Stimulated activated CD4-positive, alpha-beta T cell treated with anti-CD3 and anti-CD28 coated beads, Interleukin-2, amount 100 ng/mL, for 4 hours (primary cell): ENCODE measurements at regions not wholly inside any gene's neighbourhood (a gene's known extent, or its start where the extent isn't known, plus 50 kb on each side); places are given as distances from the start of the nearest gene placed in this dataset.
"Not testable (repeated sequence)": the region's sequence is repeated elsewhere in the genome, so short reads cannot be mapped to it uniquely, and the experiment has no call there.

ENCODE experiments used
- DNase-seq: peaks from one replicate; pipeline ENCODE4 v3.0.0-alpha.2; 2020; ENCODE audit warnings: low read depth

GRCh38 chr3:110327870-110328269, 743.7 kb upstream of the NECTIN3 start:
- DNase-seq = no peak

GRCh38 chr3:110331562-110331961, 740.1 kb upstream of the NECTIN3 start:
- DNase-seq = not testable (repeated sequence)

DNA sequence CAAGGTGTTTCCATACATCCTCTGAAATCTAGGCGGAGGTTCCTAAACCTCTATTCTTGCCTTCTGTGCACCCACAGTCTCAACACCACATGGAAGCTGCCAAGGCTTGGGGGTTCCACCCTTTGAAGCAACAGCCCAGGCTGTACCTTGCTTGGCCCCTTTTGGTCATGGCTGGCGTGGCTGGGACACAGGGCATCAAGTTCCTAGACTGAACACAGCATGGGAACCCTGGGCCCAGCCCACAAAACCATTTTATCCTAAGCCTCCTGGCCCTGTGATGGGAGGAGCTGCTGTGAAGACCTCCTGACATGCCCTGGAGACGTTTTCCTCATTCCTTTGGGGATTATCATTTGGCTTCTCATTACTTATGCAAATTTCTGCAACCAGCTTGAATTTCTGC, 739.0 kb upstream of the NECTIN3 start:
- DNase-seq = no peak

GRCh38 chr3:110341047-110341446, 730.6 kb upstream of the NECTIN3 start:
- no peak for DNase-seq

DNA sequence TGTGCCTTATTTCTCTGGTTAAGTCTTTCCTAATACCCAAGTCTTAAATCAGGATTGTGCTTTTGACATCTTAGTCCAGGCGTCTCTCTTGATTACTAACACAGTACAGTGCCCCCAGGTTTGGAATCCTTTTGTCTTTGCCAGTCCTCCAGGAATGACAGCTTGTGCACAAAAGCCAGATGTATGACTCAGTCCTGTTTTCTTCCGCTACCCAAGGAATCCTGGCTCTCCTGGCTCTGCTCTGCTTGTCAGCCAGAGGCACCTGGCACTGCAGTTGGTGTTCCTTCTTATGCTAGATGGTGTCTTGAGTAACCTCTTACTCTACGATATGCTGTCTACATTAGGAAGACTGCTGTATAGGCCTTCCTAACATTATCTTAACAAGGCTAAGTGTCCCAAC, 728.2 kb upstream of the NECTIN3 start:
- DNase-seq = no peak

DNA sequence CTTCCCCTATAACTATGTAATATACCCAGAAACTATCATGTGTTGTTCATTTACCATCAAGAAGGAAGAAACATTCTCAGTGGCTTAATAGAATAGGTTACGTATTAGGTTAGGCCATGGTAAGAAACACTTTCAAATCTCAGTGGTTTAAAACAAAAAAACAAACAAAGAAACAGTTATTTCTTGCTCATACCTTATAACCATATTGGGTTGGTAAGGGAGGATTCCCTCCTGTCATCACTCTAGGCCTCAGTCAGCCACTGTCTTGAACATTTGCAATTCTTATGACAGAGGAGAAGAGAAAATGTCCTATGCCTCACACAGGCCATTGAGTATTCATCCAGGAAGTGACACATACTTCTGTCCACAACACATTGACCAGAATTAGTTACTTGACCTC, 727.7 kb upstream of the NECTIN3 start:
- DNase-seq = no peak

DNA sequence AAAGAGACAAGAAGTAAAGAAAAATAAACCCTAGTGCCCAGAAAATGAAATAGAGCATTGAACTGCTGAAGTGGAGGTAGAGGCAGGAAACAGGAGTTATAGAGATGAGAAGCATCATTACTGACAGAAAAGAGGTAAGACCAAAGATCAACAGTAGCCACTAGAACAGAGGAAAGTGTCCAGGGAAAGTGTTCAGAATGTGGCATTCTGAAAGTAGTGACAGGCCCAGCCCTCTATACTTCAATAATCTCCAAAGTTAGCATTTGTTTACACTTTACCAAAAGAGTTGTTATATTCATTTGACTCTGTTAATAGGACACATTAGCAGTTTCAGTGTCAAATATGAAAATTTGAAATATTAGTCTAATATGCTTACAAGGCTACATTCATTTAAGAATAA, 727.1 kb upstream of the NECTIN3 start:
- DNase-seq = no peak

DNA sequence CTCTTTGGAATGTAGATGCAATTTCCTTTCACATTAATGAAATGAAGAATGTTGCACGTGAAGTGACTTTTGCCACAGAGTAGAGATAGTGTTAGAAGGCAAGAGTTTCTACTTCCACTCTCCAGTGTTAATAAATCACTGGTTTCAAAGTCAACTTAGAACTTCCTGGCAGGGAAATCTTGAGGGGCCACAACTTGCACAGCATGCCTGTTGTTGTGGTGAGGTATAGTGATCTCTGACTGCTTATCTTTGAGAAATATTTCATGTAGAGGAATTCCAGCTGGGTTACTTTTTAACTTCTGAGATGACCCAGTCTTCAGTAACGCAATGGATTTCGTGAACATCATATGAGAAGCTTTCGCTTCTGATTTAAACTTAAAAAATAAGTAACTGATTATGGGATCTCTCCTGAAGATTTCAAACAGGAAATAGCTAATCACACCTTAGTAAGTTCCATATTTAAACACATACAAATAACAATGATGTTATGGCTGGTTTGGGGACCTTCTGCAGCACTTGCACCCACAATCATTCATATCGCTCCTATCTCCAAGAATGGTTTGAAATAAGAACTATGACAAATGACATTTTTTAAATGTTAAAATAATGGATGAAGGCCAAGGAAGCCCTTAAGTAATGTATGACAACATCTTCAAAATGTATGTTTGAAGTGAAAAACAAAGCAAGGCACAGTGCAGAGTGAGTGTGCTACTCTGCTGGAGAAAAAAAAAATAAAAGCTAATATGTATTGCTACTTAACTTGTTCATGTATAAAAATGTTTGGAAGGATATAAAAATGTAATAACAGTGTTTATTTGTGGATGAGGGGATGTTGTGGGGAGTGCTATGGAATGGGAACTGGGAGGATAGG, 726.5 kb upstream of the NECTIN3 start:
- DNase-seq = no peak

- no peak for DNase-seq
Observed at GRCh38 chr3:110349295-110349694, 722.3 kb upstream of the NECTIN3 start.

GRCh38 chr3:110352841-110353604, 718.6 kb upstream of the NECTIN3 start:
- no peak for DNase-seq

DNA sequence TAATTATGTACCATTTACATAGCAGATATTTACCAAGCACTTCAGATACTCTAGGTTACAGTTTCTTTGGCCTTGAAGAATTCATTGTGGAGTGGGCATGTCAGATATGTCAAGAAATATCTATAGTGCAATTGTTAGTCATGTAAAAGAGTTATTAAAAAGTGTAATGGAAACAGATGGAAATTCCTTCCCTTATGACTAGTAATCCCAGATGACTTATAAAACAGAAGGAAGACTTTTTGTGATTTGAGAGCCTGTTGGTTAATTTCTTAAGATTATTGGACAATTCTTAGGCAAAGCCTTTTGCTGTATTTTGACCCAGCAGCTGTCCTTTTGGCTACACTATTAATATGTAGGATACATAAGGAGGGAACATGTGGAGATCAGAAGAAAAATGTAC, 708.9 kb upstream of the NECTIN3 start:
- DNase-seq = no peak

DNA sequence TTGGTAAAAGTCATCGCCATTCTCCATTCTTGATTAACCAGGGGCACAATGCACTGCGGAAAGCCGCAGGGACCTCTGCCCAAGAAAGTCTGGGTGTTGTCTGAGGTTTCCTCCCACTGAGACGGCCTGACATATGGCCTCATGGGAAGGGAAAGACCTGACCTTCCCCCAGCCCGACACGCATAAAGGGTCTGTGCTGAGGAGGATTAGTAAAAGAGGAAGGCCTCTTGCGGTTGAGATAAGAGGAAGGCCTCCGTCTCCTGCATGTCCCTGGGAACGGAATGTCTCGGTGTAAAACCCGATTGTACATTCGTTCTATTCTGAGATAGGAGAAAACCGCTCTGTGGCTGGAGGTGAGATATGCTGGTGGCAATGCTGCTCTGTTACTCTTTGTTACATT, 704.3 kb upstream of the NECTIN3 start:
- not testable (repeated sequence) for DNase-seq

DNA sequence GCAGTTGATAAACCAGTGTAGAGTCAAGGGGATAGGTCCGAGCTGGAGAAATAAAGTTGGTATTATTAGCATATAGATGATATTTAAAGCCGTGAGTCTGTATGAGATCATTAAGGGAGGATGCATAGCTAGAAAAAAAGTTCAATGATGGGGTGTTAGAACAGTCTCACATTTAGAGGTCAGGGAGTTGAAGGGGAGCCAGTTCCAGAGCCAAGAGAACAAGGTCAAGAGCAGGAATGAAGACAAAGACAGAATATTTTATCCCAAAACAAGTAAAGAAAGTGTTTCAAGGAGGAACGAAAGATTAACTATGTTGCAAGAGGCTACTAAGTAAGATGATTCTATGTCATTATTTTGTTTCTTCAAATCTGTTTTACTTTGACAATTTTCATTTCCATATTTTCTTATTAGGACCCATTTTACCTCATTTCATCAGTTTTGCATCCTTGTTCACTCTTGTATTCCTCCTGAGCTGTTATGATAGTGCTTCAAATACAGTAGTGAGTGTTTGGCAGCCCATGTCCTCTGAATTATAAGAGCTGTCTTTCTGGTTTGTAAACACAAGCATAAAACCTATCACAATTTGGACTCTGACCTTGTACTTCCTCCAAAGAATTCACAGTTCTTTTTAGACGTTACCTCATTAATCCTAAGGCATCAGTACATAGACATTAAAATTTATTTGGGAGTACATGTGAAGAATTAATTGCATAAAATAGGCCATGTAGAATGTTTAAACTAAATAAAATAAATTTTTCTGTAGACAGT, 695.7 kb upstream of the NECTIN3 start:
- no peak for DNase-seq

DNA sequence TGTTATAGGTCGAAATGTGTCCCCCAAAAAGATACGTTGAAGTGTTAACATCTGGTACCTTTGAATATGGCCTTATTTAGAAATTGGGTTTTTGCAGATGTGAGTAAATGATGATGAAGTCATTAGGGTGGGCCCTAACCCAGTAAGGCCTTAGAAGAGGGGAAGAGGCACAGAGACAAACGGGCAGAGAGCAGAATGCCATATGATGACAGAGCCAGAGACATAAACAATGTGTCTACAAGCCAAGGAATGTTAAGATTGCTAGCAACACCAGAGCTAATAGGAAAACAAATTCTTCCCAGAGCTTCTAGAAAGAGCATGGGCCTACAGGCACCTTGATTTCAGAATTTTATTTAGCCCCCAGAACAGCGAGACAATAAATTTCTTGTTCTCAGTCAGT, 693.1 kb upstream of the NECTIN3 start:
- no peak for DNase-seq

DNA sequence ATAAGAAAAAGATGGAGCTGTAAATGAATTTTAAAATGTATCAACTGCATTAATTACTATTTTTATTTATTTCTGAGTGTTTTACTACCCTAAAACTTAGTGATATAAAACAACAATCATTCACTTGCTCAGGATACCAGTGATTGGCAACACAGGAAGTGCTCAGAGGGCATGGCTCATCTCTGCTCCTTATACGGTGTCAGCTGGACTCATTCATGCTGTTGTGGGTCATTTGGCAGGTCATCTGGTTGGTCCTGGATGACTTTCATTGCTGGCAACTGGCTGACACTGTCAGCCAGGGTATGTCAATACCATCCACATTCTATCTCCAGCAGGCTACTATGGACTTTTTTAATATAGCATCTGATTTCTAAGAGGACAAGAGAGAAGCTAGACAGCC, 689.6 kb upstream of the NECTIN3 start:
- no peak for DNase-seq

DNA sequence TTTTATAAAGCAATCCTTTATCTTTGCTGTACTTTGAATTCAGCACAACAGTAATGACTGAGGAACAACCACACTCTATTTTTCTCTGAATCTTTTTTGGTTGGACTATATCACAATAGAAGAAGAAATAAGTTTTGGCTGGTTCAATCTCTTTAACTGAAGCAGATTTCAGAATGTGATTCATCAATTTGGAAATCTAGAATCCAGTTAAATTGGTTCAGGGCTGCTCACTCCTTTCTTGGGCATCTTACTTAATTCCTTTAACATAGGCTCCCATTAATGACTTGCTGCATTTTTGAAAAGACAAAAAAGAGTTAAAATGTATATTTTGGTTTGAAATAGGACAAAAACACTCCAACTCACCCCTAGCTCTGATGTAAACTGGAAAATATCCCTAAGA, 688.3 kb upstream of the NECTIN3 start:
- no peak for DNase-seq

GRCh38 chr3:110384601-110385000, 687.0 kb upstream of the NECTIN3 start:
- no peak for DNase-seq

- no peak for DNase-seq
Observed at GRCh38 chr3:110389005-110389404, 682.6 kb upstream of the NECTIN3 start.

GRCh38 chr3:110390372-110390771, 681.2 kb upstream of the NECTIN3 start:
- no peak for DNase-seq

DNA sequence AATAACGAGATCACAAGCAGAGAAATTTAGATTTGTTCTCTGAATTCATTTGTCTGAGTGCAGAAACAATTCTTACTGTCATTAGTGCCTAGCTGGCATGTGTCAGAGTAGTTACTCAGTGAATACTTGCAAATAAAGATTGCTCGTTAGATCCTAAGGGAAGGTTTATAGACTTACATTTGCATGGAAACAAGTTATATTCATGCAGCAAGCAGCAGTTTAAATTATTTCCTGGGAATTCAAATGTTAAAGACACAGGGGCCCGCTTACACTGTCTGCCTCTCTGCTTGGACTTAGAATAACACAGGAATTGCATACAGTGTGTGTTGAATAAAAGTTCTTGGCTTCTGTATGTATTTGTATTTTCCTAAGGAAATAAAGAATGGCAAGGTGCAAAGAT, 680.6 kb upstream of the NECTIN3 start:
- DNase-seq = no peak

DNA sequence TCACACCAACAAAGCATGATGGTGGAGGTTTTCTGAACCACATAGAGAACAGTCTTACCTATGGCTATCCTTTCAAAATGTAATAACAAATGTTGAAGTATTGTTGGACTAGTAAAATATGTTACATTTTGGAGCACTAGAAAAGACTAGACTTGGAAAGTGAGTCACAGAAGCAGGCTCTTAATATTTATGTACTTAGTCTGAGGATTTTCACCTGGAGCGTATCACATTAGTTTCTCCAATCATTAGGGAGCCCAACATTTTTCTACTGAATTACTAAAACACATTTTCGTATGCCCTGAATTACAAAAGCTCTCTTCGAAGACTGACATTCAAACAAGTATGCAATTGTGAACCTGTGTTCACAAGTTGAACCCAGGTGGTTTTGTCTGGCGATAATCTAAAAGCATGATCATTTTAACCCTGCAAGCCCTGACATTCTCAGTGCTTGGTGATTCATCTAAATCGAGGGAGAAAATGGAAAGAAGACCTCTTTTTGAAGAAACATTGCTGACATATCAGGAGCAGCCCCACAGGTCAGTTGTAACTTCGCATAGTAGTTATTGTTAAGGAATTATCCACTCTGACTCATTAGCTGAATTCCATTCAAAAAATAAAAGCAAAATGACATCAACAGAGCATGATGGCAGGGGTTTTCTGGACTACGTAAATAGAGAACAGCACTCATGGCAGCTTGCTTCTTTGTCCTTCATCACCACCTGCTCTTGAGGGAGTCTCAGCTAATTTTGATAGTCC, 679.8 kb upstream of the NECTIN3 start:
- DNase-seq = no peak

DNA sequence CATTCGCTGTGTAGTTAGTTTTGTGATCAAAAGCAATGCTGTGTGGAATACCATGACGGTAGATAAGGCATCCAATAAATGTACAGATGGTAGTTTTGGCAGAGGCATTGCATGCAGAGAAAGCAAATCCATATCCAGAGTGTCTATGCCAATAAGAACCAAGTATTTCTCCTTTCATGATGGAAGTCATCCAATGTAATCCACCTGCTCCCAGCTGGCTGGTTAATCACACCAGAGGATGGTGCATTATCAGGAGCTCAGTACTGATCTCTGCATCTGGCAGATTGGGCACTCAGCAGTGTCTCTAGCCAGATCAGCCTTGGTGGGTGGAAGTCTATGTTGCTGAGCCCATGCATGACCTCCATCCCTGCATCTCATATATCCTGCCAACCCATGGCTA, 677.7 kb upstream of the NECTIN3 start:
- DNase-seq = no peak
